GM18909 (cell line): ENCODE measurements at regions not wholly inside any gene's neighbourhood (a gene's known extent, or its start where the extent isn't known, plus 50 kb on each side); places are given as distances from the start of the nearest gene placed in this dataset.
"Not testable (repeated sequence)": the region's sequence is repeated elsewhere in the genome, so short reads cannot be mapped to it uniquely, and the experiment has no call there.

Experiments
- ATAC-seq: cut with Tn5 transposase; IDR thresholded peaks from one replicate; pipeline ENCODE4 v1.9.1; 2021; ENCODE audit warnings: mild to moderate bottlenecking; ENCODE audit not compliant: unreplicated experiment, poor library complexity

DNA sequence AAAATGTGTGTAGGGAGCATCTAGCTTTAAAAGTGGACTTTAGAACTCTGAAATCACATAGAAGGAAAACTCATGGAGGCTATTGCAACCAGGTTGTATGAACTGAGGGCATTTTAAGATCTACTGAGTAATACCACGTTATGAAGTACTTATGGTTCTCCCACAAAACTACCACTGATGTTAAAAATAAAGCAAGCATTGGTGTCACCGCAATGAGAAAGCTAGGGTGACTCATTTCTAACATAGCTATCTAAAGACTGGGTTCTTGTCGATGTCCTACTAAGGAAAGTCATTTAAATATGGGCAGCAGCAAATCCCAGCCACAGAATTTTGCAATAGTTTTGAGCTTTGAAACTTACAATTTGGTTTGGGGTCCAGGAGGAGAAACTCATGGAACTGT, 584.8 kb downstream of the DIPK2A start:
- ATAC-seq: peak; percentile 84

DNA sequence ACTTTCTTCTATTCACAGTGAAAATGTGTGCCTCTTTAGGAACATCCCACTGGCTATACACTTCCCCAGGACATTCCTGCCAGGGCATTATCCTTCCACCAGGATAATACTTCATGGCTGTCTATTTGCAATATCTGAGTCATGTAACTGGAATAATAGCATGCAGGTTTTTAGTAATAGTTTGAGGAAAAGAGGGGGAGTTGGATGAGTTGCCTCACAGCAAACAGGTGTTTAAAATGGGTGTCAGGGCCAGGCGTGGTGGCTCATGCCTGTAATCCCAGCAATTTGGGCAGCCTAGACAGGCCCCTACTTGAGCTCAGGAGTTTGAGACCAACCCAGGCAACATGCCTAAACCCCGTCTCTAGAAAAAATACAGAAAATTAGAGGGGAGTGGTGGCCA, 585.9 kb downstream of the DIPK2A start:
- no peak for ATAC-seq

DNA sequence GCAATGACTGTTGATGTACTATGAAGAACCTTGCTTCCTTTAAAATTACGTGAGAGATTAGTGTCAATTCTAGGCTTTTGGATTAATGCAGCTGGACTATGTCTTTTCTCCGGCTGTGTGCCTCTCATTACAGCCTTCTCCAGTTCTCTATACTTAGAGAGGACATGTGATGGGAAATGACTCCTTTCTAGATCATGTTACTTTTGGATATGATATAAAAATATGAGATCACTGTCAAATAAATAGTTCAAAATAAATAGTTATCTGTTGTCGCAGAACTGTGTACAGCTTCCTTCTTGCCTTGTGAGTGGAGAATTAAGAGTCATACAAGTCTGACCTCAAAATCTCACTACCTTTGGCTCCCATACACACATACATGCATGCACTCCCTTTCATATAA, 592.4 kb downstream of the DIPK2A start:
- no peak for ATAC-seq

DNA sequence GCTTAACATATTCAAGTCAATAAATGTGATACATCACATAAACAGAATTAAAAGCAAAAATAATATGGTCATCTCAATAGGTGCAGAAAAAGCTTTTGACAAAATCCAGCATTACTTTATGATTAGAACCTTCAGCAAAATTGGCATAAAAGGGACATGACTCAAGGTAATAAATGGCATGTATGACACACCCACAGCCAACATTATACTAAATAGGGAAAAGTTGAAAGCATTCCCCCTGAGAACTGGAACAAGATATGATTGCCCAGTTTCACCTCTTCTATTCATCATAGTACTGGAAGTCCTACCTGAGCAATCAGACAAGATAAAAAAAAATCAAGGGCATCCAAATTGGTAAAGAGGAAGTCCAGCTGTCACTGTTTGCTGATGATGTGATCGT, 594.7 kb downstream of the DIPK2A start:
- ATAC-seq: no peak

DNA sequence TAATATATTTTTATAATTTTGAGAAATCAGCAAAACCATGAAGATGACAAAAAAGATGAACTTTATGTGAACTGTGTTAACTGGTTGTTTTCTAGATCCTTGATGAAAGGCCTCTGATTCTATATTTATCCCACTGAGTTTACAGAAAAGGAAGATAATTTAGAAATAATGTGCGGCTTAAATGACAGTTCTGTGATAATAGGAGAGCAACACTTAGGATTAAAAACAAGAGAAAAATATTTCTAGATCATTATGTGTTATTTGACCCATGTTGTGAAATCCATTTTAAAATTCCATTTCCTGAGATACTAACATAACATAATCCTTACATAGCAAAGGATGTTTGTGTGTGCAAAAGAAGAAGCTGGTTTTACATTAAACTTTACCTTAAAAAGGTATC, 598.0 kb downstream of the DIPK2A start:
- no peak for ATAC-seq

DNA sequence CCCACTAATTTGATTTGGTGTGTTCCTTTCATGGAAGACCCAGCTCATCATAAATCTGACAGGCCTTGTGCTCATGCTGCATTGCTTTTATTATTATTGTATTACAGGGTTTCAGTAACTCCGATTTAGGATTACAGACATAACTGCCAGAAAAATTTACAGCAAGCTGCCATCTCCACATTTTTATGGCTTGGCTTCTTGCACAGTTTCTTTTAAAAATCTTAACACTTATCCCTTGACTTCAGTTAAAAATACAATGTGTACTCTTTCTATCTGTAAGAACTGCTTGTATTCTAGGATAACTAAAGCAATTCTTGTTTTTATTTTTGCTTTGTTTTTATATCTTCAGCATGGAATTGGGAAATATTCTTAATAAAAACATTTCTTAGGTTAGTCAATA, 612.2 kb downstream of the DIPK2A start:
- ATAC-seq: no peak

DNA sequence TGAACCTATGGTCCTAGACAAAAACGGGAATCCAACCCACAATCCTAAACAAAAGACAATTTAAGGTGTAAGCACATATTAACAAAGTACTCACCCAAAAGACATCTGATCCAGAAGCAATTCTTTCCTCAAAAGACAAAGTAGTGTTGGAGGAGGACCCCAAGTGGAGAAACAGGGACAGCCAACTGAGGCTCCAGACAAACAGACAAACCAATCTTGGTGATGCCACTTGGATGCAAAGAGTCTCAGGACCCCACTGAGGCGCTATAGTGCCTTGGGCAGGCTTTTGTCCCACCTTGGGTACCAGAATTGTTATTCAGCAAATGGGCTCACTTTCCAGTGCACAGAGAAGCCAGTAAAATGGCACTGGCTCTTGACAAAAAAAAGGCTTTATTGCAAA, 613.8 kb downstream of the DIPK2A start:
- ATAC-seq: no peak

DNA sequence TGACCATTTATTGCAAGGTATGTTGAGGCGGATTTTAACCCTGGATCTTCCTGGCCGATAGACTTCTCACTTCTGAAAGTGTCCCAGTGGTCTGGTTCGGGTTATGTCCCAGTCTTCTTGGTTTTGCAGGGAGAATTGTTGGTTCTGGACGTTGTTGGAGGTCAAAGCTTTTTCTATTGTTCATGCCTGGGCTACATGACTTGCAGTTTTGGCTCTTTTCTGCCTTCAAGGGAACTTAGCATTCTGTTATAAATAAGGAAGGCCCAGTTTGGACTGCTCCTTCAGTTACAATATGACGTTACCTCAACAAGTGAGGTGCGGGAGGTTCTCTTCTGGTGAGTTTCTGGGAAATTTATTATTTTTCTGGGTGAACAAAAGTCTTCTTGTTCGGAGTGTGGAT, 614.3 kb downstream of the DIPK2A start:
- no peak for ATAC-seq

DNA sequence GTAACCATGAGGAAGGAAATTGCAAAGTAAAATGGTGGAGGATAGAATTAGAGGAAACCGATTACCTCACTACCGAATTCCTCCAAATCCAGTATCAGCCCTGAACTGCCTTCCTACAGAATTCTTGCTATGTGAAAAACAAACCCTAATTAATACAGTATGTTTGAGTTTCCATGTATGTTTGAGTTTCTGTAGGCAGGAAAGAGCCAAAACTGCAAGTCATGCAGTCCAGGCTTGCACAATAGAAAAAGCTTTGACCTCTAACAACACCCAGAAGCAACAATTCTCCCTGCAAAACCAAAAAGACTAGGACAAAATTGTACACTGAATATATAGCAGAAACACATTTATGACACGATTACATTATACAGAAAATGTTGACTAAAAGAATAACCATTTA, 614.8 kb downstream of the DIPK2A start:
- no peak for ATAC-seq

DNA sequence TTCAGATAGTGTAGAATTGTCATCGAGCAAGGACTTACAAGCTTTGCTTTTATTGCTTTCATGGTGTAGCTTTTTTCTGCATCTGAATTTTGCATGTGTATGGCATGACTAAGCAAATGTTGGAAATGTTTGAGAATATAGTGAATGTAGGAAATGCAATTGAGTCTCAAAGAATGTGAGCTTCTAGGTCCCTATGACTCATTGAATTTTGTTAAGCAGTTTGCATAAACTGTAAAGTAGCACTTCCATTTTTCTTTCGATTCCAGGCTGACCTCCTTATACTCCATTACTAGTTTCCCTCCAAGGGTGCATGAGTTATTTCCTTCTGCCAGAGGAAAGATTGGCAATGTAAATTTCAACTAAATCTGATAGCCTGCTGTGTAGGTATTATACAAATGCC, 619.2 kb downstream of the DIPK2A start:
- no peak for ATAC-seq

DNA sequence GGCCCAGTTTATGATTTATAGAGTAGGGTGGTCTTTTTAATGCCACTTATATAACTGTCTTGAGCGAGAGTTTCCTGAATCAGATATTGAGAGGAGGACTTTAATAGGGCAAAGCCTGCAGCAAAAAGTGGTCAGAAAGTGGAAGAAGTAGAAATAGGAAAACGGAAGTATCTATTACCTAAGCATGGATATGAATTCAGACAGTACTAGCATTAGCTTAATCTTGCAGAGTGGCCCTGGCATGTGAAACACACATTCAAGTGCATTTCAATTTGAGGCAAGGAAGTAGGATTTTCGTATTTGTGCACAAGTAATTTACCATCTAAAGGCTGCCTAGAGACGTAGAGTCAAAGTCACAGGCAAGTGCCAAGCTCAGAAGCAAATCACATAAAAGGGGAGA, 622.3 kb downstream of the DIPK2A start:
- no peak for ATAC-seq

DNA sequence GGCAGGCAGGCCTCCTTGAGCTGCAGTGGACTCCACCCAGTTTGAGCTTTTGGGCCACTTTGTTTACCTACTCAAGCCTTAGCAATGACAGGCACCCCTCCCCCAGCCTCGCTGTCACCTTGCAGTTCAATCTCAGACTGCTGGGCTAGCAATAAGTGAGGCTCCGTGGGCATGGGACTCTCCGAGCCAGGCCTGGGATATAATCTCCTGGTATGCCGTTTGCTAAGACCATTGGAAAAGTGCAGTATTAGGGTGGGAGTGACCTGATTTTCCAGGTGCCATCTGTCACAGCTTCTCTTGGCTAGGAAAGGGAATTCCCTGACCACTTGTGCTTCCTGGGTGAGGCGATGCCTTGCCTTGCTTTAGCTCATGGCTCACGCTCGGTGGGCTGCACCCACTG, 648.6 kb downstream of the DIPK2A start:
- ATAC-seq: not testable (repeated sequence)

DNA sequence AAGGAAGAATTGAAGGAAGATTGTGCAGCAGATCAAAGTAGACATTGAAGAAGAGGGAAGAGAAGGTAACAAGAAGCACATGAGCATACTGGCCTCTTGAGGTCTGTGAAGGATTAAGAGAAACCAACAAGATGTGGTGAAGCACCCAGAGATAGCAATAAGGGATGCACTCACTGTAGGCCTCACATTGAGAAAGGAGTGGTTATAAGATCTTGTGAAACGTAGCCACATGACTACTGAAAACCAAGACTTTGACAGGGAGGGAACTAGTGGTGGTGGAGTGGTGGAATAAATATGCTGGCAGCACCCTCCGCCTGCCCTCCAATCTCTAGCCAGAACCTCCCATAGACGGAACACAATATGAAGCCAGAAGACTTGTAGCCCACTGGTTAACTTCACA, 651.2 kb downstream of the DIPK2A start:
- no peak for ATAC-seq

DNA sequence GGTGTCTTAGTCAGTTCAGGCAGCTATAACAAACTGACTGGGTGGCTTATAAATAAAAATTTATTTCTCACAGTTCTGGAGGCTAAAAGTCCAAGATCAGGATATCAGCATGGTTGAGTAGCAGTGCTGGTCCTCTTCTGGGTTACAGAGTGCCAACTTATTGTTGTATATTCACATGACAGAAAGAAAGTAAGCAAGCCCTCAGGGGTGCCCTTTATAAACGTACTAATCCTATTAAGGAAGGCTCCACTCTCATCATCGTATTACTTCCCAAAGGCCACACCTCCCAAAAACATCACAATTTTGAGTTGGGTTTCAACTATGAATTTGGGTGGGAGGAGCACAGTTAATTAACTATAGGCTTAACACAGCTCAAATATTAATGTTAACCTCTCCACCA, 653.0 kb downstream of the DIPK2A start:
- ATAC-seq: no peak

DNA sequence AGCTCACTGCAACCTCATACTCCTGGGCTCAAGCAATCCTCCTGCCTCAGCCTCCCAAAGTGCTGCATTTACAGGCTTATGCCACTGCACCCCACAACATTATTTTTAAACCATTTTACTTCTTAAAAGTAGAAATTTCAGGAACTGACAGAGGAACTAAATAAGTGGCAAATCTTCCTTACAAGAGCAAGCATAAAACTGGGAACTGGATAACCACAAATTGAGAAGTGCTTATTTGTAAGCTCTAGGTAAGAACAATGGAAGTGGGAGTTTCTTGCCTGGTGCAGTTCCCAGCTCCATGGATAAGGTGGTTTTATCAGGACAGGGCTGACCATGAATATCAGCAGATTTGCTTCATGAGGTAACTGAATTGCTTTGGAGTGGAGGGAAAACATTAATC, 655.2 kb downstream of the DIPK2A start:
- ATAC-seq: no peak

DNA sequence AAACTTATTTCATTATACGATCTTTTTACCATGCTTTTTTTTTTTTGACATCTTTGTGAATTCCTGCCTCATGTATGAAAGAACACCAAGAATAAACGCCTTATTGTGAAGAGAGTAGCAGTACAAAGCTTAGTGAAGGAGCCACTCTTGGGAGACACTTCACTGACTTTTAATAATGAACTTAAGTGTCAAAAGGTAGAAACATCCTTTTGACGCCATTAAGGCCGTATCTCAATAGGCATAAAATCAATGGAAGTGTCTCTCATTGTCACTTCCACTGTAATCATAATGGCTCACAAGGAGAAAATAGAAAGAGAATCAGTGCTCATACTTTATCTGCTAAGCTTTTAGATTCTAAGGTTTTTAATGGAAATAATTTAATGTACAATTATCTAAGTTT, 657.8 kb downstream of the DIPK2A start:
- ATAC-seq: no peak

DNA sequence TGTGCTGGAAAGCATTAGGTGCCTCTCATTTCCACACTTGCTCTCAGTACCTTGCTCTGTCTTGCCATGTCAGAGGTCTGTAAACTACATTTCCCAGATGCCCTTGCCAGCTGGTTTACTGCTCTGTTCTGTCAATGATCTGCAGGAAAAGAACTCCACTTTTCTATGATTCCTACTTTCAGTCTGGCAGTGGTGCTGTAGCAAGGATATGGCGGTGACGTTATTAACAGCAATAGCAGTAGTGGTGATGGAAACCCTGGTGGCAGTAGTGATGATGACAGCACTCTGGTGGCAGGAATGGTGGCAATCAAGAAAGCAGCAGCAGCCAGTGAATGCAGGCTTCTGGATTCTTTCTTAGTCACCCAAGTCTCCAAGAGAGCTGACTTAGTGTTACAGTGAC, 665.2 kb downstream of the DIPK2A start:
- no peak for ATAC-seq

DNA sequence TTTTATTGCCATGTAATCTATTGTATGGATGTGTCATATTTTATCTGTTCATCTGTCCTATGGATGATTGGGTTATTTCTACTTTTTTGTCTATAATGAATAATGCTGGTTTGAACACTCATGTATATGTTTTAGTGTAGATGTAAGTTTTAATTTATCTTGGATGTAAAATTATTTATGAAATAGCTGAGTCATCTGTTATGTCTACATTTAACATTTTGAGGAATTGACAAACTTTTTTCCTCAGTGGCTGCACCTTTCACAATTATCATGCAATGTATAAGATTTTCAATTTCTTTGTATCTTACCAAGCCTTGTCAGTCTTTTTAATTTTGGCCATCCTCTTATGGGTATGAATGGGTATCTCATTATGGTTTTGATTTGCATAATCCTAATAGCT, 666.4 kb downstream of the DIPK2A start:
- no peak for ATAC-seq

DNA sequence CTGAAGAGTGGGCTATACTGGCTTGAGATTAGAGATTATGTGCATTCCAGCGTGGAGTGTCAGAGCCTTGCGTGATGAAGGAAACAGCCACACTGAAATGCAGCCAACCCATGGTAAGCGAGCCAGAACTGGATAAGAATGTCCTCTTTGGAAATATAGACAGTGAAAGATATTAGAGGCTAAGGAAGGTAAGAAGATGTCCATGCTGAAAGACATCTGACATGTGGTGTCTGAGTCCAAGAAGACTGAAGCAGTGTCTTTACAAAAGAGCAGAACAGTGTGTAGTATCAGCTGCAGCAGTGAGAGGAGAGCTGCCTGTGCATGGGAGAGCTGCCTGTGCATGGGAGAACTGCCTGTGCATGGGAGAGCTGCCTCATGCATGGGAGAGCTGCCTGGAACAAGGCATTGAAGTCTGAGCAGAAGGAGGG, 672.2 kb downstream of the DIPK2A start:
- no peak for ATAC-seq

DNA sequence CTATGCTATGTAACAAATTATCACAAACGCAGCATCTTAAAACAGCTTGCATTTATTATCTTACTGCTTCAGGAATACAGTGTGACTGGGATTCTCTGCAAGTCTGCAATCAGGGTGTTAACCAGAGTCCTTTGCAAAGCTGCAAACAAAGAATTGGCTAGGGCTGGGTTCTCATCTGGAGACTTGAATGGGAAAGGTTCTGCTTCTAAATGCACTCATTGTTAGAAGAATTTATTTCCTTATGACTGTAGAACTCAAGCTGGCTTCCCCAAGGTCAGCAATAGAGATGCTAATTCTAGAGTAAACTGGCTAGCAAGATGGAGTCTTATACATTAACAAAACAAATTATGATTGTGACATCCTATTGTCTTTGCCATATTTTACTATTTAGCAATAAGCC, 673.7 kb downstream of the DIPK2A start:
- no peak for ATAC-seq

DNA sequence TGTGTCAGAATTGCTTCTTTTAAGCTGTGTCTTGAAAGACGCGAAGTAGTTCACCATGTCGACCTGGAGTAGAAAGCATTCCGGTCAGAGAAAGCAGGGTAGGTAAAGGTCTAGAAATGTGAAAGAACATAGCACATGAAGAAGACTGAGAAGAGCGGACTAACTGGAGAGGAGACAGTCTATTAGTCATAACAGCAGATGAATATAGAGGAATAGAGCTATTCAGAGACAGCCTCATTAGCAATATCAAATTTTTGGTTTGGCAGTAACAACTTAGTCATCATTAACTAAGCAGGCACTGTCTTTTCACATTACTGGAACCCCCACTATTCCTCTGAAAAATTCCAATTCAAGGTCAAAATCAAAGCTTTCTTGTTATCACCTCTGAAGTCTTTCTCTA, 678.8 kb downstream of the DIPK2A start:
- no peak for ATAC-seq

DNA sequence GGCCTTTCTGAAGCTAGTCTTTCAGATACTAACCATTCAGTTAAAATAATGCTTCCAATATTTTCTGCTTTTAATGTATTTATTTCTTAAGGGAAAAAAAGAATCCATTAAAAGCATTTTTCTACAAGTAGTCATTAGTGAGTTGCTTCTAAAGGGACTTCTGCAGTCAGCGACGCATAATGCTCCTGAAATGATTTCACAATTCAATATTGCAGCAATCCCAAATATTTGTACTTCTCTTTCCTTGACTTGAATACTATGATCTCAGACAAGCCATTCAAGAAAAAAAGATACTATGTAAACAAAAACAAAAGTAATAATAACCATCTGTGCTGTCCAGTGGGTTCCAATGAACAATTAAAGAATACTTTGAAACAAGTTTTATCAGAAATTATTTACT, 681.0 kb downstream of the DIPK2A start:
- ATAC-seq: no peak

DNA sequence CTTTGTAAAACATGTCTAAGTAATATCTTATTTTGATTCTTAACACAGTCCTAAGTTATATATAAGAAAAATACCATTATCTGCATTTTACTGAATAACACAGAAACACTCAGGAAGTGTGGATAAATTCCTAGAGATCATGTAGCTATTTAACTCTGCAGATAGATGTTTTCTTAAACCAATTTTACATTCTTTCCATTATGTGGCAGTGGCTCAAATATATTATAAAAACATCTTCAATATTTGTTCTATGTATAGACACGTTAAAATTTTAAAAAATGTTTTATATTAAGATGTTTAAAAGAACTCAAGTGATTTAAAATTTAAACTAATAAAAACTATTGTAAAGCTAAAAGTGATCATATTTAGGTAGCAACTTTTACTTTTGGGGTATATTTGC, 683.8 kb downstream of the DIPK2A start:
- no peak for ATAC-seq
